IPS-15b (cell line): ENCODE measurements at regions not wholly inside any gene's neighbourhood (a gene's known extent, or its start where the extent isn't known, plus 50 kb on each side); places are given as distances from the start of the nearest gene placed in this dataset.

Experiments used
- H3K27me3 ChIP-seq: one replicate; pipeline ENCODE4 v1.6.1; 2013; ENCODE audit warnings: low read length; ENCODE audit not compliant: control insufficient read depth, insufficient read depth
- H3K36me3 ChIP-seq: one replicate; pipeline ENCODE4 v1.6.1; 2013; ENCODE audit warnings: low read length; ENCODE audit not compliant: control insufficient read depth, insufficient read depth
- H3K4me1 ChIP-seq: one replicate; pipeline ENCODE4 v1.6.1; 2013; ENCODE audit warnings: mild to moderate bottlenecking, low read length; ENCODE audit not compliant: control insufficient read depth, insufficient read depth
- H3K4me3 ChIP-seq: one replicate; pipeline ENCODE4 v1.5.1; 2013; ENCODE audit warnings: low read depth, low read length
- H3K9ac ChIP-seq: one replicate; pipeline ENCODE4 v1.6.1; 2013; ENCODE audit warnings: low read depth, mild to moderate bottlenecking, low read length
- H3K9me3 ChIP-seq: one replicate; pipeline ENCODE4 v1.6.1; 2013; ENCODE audit warnings: mild to moderate bottlenecking, low read length; ENCODE audit not compliant: control insufficient read depth, insufficient read depth

GRCh38 chr1:30328401-30329262 lies 394.8 kb downstream of the MATN1 start:
- Histone ChIP-seq H3K36me3 (no peaks in the 10 kb centered on the region), H3K9ac (no peak overlapping the region), H3K4me3 (no peak overlapping the region), H3K9me3 (no peaks in the 10 kb centered on the region), H3K27me3 (no peaks in the 10 kb centered on the region), H3K4me1 (no peaks in the 10 kb centered on the region)

GRCh38 chr1:30328100-30328370 lies 395.4 kb downstream of the MATN1 start:
- H3K4me1 ChIP-seq: no peaks in the 10 kb centered on the region
- no peaks in the 10 kb centered on the region for H3K27me3 ChIP-seq
- no peaks in the 10 kb centered on the region for H3K9me3 ChIP-seq
- no peak overlapping the region for H3K9ac ChIP-seq
- H3K36me3 ChIP-seq: no peaks in the 10 kb centered on the region
- no peak overlapping the region for H3K4me3 ChIP-seq

- Histone ChIP-seq H3K9ac (no peak overlapping the region), H3K4me3 (no peak overlapping the region), H3K4me1 (no peaks in the 10 kb centered on the region), H3K9me3 (no peaks in the 10 kb centered on the region), H3K36me3 (no peaks in the 10 kb centered on the region), H3K27me3 (no peaks in the 10 kb centered on the region)
Observed at GRCh38 chr1:30327370-30328099, 395.9 kb downstream of the MATN1 start.

GRCh38 chr1:30325999-30326398 lies 397.4 kb downstream of the MATN1 start:
- H3K9me3 ChIP-seq: no peaks in the 10 kb centered on the region
- no peak overlapping the region for H3K9ac ChIP-seq
- no peaks in the 10 kb centered on the region for H3K27me3 ChIP-seq
- no peaks in the 10 kb centered on the region for H3K4me1 ChIP-seq
- no peak overlapping the region for H3K4me3 ChIP-seq
- no peaks in the 10 kb centered on the region for H3K36me3 ChIP-seq

- no peak overlapping the region for H3K9ac ChIP-seq
- H3K4me1 ChIP-seq: no peaks in the 10 kb centered on the region
- H3K36me3 ChIP-seq: no peaks in the 10 kb centered on the region
- H3K9me3 ChIP-seq: no peaks in the 10 kb centered on the region
- no peaks in the 10 kb centered on the region for H3K27me3 ChIP-seq
- no peak overlapping the region for H3K4me3 ChIP-seq
Observed at GRCh38 chr1:30325085-30325935, 398.1 kb downstream of the MATN1 start.

GRCh38 chr1:30324251-30325084 lies 398.9 kb downstream of the MATN1 start:
- Histone ChIP-seq H3K9ac (no peak overlapping the region), H3K27me3 (no peaks in the 10 kb centered on the region), H3K9me3 (no peaks in the 10 kb centered on the region), H3K4me3 (no peak overlapping the region), H3K36me3 (no peaks in the 10 kb centered on the region), H3K4me1 (no peaks in the 10 kb centered on the region)

GRCh38 chr1:30323841-30324240 lies 399.5 kb downstream of the MATN1 start:
- Histone ChIP-seq H3K4me1 (no peaks in the 10 kb centered on the region), H3K4me3 (no peak overlapping the region), H3K36me3 (no peaks in the 10 kb centered on the region), H3K9ac (no peak overlapping the region), H3K27me3 (no peaks in the 10 kb centered on the region), H3K9me3 (no peaks in the 10 kb centered on the region)

GRCh38 chr1:30323352-30323751 lies 400.0 kb downstream of the MATN1 start:
- H3K36me3 ChIP-seq: no peaks in the 10 kb centered on the region
- no peaks in the 10 kb centered on the region for H3K27me3 ChIP-seq
- no peaks in the 10 kb centered on the region for H3K4me1 ChIP-seq
- no peaks in the 10 kb centered on the region for H3K9me3 ChIP-seq
- no peak overlapping the region for H3K9ac ChIP-seq
- H3K4me3 ChIP-seq: no peak overlapping the region

GRCh38 chr1:30322859-30323257 lies 400.5 kb downstream of the MATN1 start:
- H3K4me1 ChIP-seq: no peaks in the 10 kb centered on the region
- H3K9me3 ChIP-seq: no peaks in the 10 kb centered on the region
- H3K4me3 ChIP-seq: no peak overlapping the region
- H3K36me3 ChIP-seq: no peaks in the 10 kb centered on the region
- no peaks in the 10 kb centered on the region for H3K27me3 ChIP-seq
- no peak overlapping the region for H3K9ac ChIP-seq

GRCh38 chr1:30321996-30322858 lies 401.2 kb downstream of the MATN1 start:
- Histone ChIP-seq H3K4me3 (no peak overlapping the region), H3K27me3 (no peaks in the 10 kb centered on the region), H3K9ac (no peak overlapping the region), H3K4me1 (no peaks in the 10 kb centered on the region), H3K36me3 (no peaks in the 10 kb centered on the region), H3K9me3 (no peaks in the 10 kb centered on the region)
